Lung (tissue), 11 donors: ENCODE measurements at regions not wholly inside any gene's neighbourhood (a gene's known extent, or its start where the extent isn't known, plus 50 kb on each side); places are given as distances from the start of the nearest gene placed in this dataset.

ENCODE experiments used
- ATAC-seq: fragments of 200-7000 bp; cut with Tn5 transposase; one replicate; pipeline ENCODE4 v1.9.1; 2020; ENCODE audit warnings: moderate number of reproducible peaks; ENCODE audit not compliant: insufficient read depth, low FRiP score
- DNase-seq, 3 donors: peaks; one replicate each; pipeline ENCODE4 v3.0.0-alpha.2; 2013 to 2017
- H3K27ac ChIP-seq, 2 donors: one replicate each; pipeline ENCODE4 v1.5.1; 2013; ENCODE audit warnings: mild to moderate bottlenecking in 2 of 2, moderate library complexity in 2 of 2, control low read depth in 1 of 2, inconsistent platforms in 1 of 2, low read depth in 1 of 2, low read length in 1 of 2
- H3K27me3 ChIP-seq, 3 donors: one replicate each; pipeline ENCODE4 v1.5.1; 2013; ENCODE audit warnings: low read length in 2 of 3; ENCODE audit not compliant: control insufficient read depth in 3 of 3, insufficient read depth in 3 of 3
- H3K36me3 ChIP-seq, 4 donors: one replicate each; pipeline ENCODE4 v1.5.1; 2013; ENCODE audit warnings: low read length in 4 of 4, mild to moderate bottlenecking in 1 of 4, moderate library complexity in 1 of 4; ENCODE audit not compliant: control insufficient read depth in 4 of 4, insufficient read depth in 4 of 4
- H3K4me1 ChIP-seq, 5 donors: one replicate each; pipeline ENCODE4 v1.5.1; 2013; ENCODE audit warnings: low read length in 5 of 5, mild to moderate bottlenecking in 2 of 5, moderate library complexity in 1 of 5; ENCODE audit not compliant: control insufficient read depth in 5 of 5, insufficient read depth in 5 of 5
- H3K4me3 ChIP-seq: one replicate; pipeline ENCODE4 v1.5.1; 2013; ENCODE audit warnings: mild to moderate bottlenecking, control low read depth, moderate library complexity
- H3K9ac ChIP-seq, 2 donors: one replicate each; pipeline ENCODE4 v1.5.1; 2013; ENCODE audit warnings: low read length in 2 of 2, control low read depth in 1 of 2; ENCODE audit not compliant: insufficient read depth in 1 of 2
- H3K9me3 ChIP-seq, 4 donors: one replicate each; pipeline ENCODE4 v1.5.1; 2013; ENCODE audit warnings: low read length in 3 of 4, mild to moderate bottlenecking in 1 of 4, moderate library complexity in 1 of 4; ENCODE audit not compliant: control insufficient read depth in 4 of 4, insufficient read depth in 3 of 4
- CTCF ChIP-seq: IDR thresholded peaks from 2 replicates; pipeline ENCODE4 v1.5.1; 2012; ENCODE audit warnings: mild to moderate bottlenecking; ENCODE audit errors: control extremely low read depth, extremely low read depth
- WGBS, 2 donors: extraction: QIAGEN DNeasy Blood & Tissue Kit; methylation state at CpG; one replicate each; pipeline ENCODE4 v1.1.7; 2013; 5-methylcytosine and 5-hydroxymethylcytosine counted together
- donor health status: control.
- donor health status: control.
- donor health status: Bipolar disorder and iron deficiency.
- donor health status: healthy.
- donor health status: DM: yes; HTN: yes; CAD: no.

GRCh38 chr3:83169473-83169872, 1408.0 kb upstream of the GBE1 start:
- TF ChIP-seq CTCF: no peak
- WGBS, 2 donors: 86 to 87% methylated on average over 1 of the region's 1 CpG
- Histone ChIP-seq H3K4me3 (no peak overlapping the region), H3K27ac (no peak overlapping the region), H3K9me3 (no peaks in the 10 kb centered on the region), H3K4me1 (no peaks in the 10 kb centered on the region), H3K9ac (no peak overlapping the region), H3K27me3 (no peaks in the 10 kb centered on the region), H3K36me3 (no peaks in the 10 kb centered on the region)
- DNase-seq (no peak), ATAC-seq (no peak)

- no peak for ATAC-seq
- H3K27me3 ChIP-seq: no peaks in the 10 kb centered on the region
- DNase-seq: no peak
- no peaks in the 10 kb centered on the region for H3K4me1 ChIP-seq
- H3K9ac ChIP-seq: no peak overlapping the region
- 63 to 87% methylated on average over 2 of the region's 2 CpGs for WGBS, 2 donors
- H3K9me3 ChIP-seq: peaks cover 0 to 4% (median 0%) of the 10 kb centered on the region in 4 donors
- no peaks in the 10 kb centered on the region for H3K36me3 ChIP-seq
- H3K27ac ChIP-seq: no peak overlapping the region
- H3K4me3 ChIP-seq: no peak overlapping the region
- no peak for TF ChIP-seq CTCF
Observed at GRCh38 chr3:83150896-83151295, 1389.5 kb upstream of the GBE1 start.

- Histone ChIP-seq H3K9me3 (no peaks in the 10 kb centered on the region), H3K9ac (no peak overlapping the region), H3K4me3 (no peak overlapping the region), H3K4me1 (no peaks in the 10 kb centered on the region), H3K36me3 (no peaks in the 10 kb centered on the region), H3K27me3 (no peaks in the 10 kb centered on the region), H3K27ac (no peak overlapping the region)
- DNase-seq (no peak), ATAC-seq (no peak)
- 75 to 81% methylated on average over 2 of the region's 2 CpGs for WGBS, 2 donors
- no peak for TF ChIP-seq CTCF
Observed at GRCh38 chr3:83140983-83141382, 1379.5 kb upstream of the GBE1 start.

GRCh38 chr3:83131236-83131635, 1369.8 kb upstream of the GBE1 start:
- 72 to 85% methylated on average over 5 of the region's 5 CpGs for WGBS, 2 donors
- no peaks in the 10 kb centered on the region for H3K36me3 ChIP-seq
- H3K9me3 ChIP-seq: no peaks in the 10 kb centered on the region
- H3K27me3 ChIP-seq: no peaks in the 10 kb centered on the region
- no peak overlapping the region for H3K9ac ChIP-seq
- TF ChIP-seq CTCF: no peak
- ATAC-seq: no peak
- H3K4me1 ChIP-seq: no peaks in the 10 kb centered on the region
- no peak for DNase-seq
- H3K27ac ChIP-seq: no peak overlapping the region
- no peak overlapping the region for H3K4me3 ChIP-seq
